SK-N-SH treated with all-trans-retinoic acid at 6 μM for 48 hours (cell line): ENCODE measurements at regions not wholly inside any gene's neighbourhood (a gene's known extent, or its start where the extent isn't known, plus 50 kb on each side); places are given as distances from the start of the nearest gene placed in this dataset.

Experiments used
- ATAC-seq: fragments of 200-7000 bp; cut with Tn5 transposase; 3 replicates; pipeline ENCODE4 v1.9.1; 2020; ENCODE audit warnings: mild to moderate bottlenecking, moderate library complexity
- ARNTL ChIP-seq: fragments of 450-650 bp; formaldehyde crosslinking; IDR thresholded peaks from 2 replicates; pipeline ENCODE4 v1.5.0; 2020; ENCODE audit warnings: low read depth, mild to moderate bottlenecking, moderate library complexity, borderline replicate concordance
- BACH2 ChIP-seq: fragments of 250-450 bp; sonication (Bioruptor Pico); IDR thresholded peaks from 2 replicates; pipeline ENCODE4 v1.9.0; 2021; ENCODE audit warnings: mild to moderate bottlenecking, borderline replicate concordance
- CSDC2 ChIP-seq: fragments of 250-450 bp; sonication (Bioruptor Pico); IDR thresholded peaks from 2 replicates; pipeline ENCODE4 v1.5.0; 2020; ENCODE audit warnings: mild to moderate bottlenecking, moderate library complexity
- ESRRG ChIP-seq: fragments of 250-450 bp; sonication (Bioruptor Pico); IDR thresholded peaks from 2 replicates; pipeline ENCODE4 v1.6.1; 2021; ENCODE audit warnings: mild to moderate bottlenecking
- GLIS3 ChIP-seq: fragments of 250-450 bp; sonication (Bioruptor Pico); IDR thresholded peaks from 2 replicates; pipeline ENCODE4 v1.5.0; 2020; ENCODE audit warnings: mild to moderate bottlenecking, moderate library complexity
- ISL1 ChIP-seq: fragments of 250-450 bp; sonication (Bioruptor Pico); IDR thresholded peaks from 2 replicates; pipeline ENCODE4 v2.1.2; 2022; ENCODE audit warnings: mild to moderate bottlenecking, moderate library complexity
- OSR1 ChIP-seq: fragments of 250-450 bp; sonication (Bioruptor Pico); IDR thresholded peaks from 2 replicates; pipeline ENCODE4 v1.8.0; 2022; ENCODE audit warnings: moderate library complexity, mild to moderate bottlenecking, inconsistent platforms
- PPARA ChIP-seq: fragments of 250-450 bp; sonication (Bioruptor Pico); IDR thresholded peaks from 2 replicates; pipeline ENCODE4 v1.5.0; 2020; ENCODE audit warnings: mild to moderate bottlenecking, borderline replicate concordance
- RARB ChIP-seq: fragments of 250-450 bp; sonication (Bioruptor Pico); IDR thresholded peaks from 2 replicates; pipeline ENCODE4 v1.8.0; 2021; ENCODE audit warnings: mild to moderate bottlenecking, moderate library complexity
- SNAI2 ChIP-seq: fragments of 250-450 bp; sonication (Bioruptor Pico); IDR thresholded peaks from 2 replicates; pipeline ENCODE4 v1.5.0; 2020; ENCODE audit warnings: mild to moderate bottlenecking, moderate library complexity
- TCF4 ChIP-seq: fragments of 250-450 bp; sonication (Bioruptor Pico); IDR thresholded peaks from 2 replicates; pipeline ENCODE4 v1.8.0; 2021; ENCODE audit warnings: mild to moderate bottlenecking, moderate library complexity, borderline replicate concordance
- TOX ChIP-seq: fragments of 250-450 bp; sonication (Bioruptor Pico); IDR thresholded peaks from 2 replicates; pipeline ENCODE4 v1.8.0; 2021; ENCODE audit warnings: mild to moderate bottlenecking, moderate library complexity, borderline replicate concordance
- TSHZ2 ChIP-seq: fragments of 250-450 bp; sonication (Bioruptor Pico); IDR thresholded peaks from 2 replicates; pipeline ENCODE4 v1.5.0; 2020; ENCODE audit warnings: mild to moderate bottlenecking, moderate library complexity
- ZC3H10 ChIP-seq: fragments of 250-450 bp; sonication (Bioruptor Pico); IDR thresholded peaks from 2 replicates; pipeline ENCODE4 v1.5.1; 2021; ENCODE audit warnings: mild to moderate bottlenecking, moderate library complexity
- ZNF565 ChIP-seq: fragments of 450-650 bp; formaldehyde crosslinking; conservative IDR thresholded peaks from 2 replicates; pipeline ENCODE4 v1.5.0; 2020; ENCODE audit warnings: low read depth, mild to moderate bottlenecking, moderate library complexity
- ZNF70 ChIP-seq: fragments of 450-650 bp; formaldehyde crosslinking; IDR thresholded peaks from 2 replicates; pipeline ENCODE4 v1.5.0; 2020; ENCODE audit warnings: mild to moderate bottlenecking, moderate library complexity
- TF ChIP-seq, protein P1 (sequence below): fragments of 250-450 bp; sonication (Bioruptor Pico); IDR thresholded peaks from 2 replicates; pipeline ENCODE4 v1.8.0; 2021; ENCODE audit warnings: low read depth, mild to moderate bottlenecking, moderate library complexity, borderline replicate concordance
- TF ChIP-seq, protein P2 (sequence below): fragments of 250-450 bp; sonication (Bioruptor Pico); IDR thresholded peaks from 2 replicates; pipeline ENCODE4 v1.8.0; 2020; ENCODE audit warnings: mild to moderate bottlenecking, moderate library complexity, borderline replicate concordance
- TF ChIP-seq, protein P3 (sequence below): fragments of 250-450 bp; sonication (Bioruptor Pico); IDR thresholded peaks from 2 replicates; pipeline ENCODE4 v1.5.1; 2020; ENCODE audit warnings: low read depth, mild to moderate bottlenecking, moderate library complexity
- TF ChIP-seq, protein P4 (sequence below): fragments of 250-450 bp; sonication (Bioruptor Pico); IDR thresholded peaks from 2 replicates; pipeline ENCODE4 v1.5.1; 2021; ENCODE audit warnings: mild to moderate bottlenecking, moderate library complexity

DNA sequence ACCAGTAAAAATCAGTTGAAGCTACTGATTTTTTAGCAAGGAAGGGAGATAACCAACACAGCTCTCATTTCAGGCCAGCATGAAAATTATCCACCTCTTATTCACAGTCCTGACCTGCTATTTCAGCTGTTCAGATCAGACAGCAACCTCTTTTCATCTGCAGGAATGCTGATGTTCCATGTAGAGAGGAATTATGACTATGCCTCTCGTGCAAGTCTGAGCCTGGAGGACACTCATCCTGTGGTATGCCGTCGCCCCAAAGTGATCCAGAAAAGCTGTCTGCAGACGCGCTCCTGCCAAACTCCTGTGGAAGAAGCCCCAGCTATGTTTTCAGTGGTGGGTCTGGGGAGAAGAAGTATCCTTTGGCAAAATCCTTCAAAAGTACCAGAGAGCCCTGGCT lies 563.5 kb upstream of the SLITRK1 start:
- no peak for TF ChIP-seq PPARA (CRISPR knock-in tag)
- TF ChIP-seq, protein P1, sequence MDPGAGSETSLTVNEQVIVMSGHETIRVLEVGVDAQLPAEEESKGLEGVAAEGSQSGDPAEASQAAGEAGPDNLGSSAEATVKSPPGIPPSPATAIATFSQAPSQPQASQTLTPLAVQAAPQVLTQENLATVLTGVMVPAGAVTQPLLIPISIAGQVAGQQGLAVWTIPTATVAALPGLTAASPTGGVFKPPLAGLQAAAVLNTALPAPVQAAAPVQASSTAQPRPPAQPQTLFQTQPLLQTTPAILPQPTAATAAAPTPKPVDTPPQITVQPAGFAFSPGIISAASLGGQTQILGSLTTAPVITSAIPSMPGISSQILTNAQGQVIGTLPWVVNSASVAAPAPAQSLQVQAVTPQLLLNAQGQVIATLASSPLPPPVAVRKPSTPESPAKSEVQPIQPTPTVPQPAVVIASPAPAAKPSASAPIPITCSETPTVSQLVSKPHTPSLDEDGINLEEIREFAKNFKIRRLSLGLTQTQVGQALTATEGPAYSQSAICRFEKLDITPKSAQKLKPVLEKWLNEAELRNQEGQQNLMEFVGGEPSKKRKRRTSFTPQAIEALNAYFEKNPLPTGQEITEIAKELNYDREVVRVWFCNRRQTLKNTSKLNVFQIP (CRISPR knock-in tag) = no peak
- TF ChIP-seq ZNF70 (CRISPR knock-in tag) = no peak
- TF ChIP-seq BACH2 = no peak
- TF ChIP-seq TSHZ2 = no peak
- no peak for TF ChIP-seq SNAI2 (CRISPR knock-in tag)
- no peak for TF ChIP-seq ESRRG
- TF ChIP-seq OSR1 (CRISPR knock-in tag) = no peak
- no peak for TF ChIP-seq TCF4
- TF ChIP-seq, protein P2, sequence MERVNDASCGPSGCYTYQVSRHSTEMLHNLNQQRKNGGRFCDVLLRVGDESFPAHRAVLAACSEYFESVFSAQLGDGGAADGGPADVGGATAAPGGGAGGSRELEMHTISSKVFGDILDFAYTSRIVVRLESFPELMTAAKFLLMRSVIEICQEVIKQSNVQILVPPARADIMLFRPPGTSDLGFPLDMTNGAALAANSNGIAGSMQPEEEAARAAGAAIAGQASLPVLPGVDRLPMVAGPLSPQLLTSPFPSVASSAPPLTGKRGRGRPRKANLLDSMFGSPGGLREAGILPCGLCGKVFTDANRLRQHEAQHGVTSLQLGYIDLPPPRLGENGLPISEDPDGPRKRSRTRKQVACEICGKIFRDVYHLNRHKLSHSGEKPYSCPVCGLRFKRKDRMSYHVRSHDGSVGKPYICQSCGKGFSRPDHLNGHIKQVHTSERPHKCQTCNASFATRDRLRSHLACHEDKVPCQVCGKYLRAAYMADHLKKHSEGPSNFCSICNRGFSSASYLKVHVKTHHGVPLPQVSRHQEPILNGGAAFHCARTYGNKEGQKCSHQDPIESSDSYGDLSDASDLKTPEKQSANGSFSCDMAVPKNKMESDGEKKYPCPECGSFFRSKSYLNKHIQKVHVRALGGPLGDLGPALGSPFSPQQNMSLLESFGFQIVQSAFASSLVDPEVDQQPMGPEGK (CRISPR knock-in tag) = no peak
- no peak for TF ChIP-seq ZC3H10
- TF ChIP-seq RARB (CRISPR knock-in tag) = no peak
- no peak for TF ChIP-seq GLIS3 (CRISPR knock-in tag)
- no peak for TF ChIP-seq CSDC2 (CRISPR knock-in tag)
- TF ChIP-seq, protein P3, sequence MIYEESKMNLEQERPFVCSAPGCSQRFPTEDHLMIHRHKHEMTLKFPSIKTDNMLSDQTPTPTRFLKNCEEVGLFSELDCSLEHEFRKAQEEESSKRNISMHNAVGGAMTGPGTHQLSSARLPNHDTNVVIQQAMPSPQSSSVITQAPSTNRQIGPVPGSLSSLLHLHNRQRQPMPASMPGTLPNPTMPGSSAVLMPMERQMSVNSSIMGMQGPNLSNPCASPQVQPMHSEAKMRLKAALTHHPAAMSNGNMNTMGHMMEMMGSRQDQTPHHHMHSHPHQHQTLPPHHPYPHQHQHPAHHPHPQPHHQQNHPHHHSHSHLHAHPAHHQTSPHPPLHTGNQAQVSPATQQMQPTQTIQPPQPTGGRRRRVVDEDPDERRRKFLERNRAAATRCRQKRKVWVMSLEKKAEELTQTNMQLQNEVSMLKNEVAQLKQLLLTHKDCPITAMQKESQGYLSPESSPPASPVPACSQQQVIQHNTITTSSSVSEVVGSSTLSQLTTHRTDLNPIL (CRISPR knock-in tag) = no peak
- no peak for TF ChIP-seq TOX
- TF ChIP-seq, all 23 proteins: peak for 0
- no peak for ATAC-seq

GRCh38 chr13:84443463-84443862 lies 561.2 kb upstream of the SLITRK1 start:
- TF ChIP-seq TCF4 (no peak), BACH2 (no peak), TOX (no peak), RARB (CRISPR knock-in tag) (no peak), ZC3H10 (no peak), ZNF565 (no peak), ESRRG (no peak), ARNTL (CRISPR knock-in tag) (no peak), OSR1 (CRISPR knock-in tag) (no peak), ISL1 (no peak), CSDC2 (CRISPR knock-in tag) (no peak), ZNF70 (CRISPR knock-in tag) (no peak)
- TF ChIP-seq, protein P3 (CRISPR knock-in tag) = no peak
- TF ChIP-seq, protein P4, sequence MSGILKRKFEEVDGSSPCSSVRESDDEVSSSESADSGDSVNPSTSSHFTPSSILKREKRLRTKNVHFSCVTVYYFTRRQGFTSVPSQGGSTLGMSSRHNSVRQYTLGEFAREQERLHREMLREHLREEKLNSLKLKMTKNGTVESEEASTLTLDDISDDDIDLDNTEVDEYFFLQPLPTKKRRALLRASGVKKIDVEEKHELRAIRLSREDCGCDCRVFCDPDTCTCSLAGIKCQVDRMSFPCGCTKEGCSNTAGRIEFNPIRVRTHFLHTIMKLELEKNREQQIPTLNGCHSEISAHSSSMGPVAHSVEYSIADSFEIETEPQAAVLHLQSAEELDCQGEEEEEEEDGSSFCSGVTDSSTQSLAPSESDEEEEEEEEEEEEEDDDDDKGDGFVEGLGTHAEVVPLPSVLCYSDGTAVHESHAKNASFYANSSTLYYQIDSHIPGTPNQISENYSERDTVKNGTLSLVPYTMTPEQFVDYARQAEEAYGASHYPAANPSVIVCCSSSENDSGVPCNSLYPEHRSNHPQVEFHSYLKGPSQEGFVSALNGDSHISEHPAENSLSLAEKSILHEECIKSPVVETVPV (CRISPR knock-in tag) = no peak
- no peak for ATAC-seq

- TF ChIP-seq, protein P4 (CRISPR knock-in tag) = no peak
- no peak for TF ChIP-seq ZNF70 (CRISPR knock-in tag)
- TF ChIP-seq BACH2 = no peak
- no peak for TF ChIP-seq ISL1
- no peak for ATAC-seq
Observed at GRCh38 chr13:84439108-84439507, 556.8 kb upstream of the SLITRK1 start.
